ENCODE measurements at regions not wholly inside any gene's neighbourhood (a gene's known extent, or its start where the extent isn't known, plus 50 kb on each side); places are given as distances from the start of the nearest gene placed in this dataset.

DNA sequence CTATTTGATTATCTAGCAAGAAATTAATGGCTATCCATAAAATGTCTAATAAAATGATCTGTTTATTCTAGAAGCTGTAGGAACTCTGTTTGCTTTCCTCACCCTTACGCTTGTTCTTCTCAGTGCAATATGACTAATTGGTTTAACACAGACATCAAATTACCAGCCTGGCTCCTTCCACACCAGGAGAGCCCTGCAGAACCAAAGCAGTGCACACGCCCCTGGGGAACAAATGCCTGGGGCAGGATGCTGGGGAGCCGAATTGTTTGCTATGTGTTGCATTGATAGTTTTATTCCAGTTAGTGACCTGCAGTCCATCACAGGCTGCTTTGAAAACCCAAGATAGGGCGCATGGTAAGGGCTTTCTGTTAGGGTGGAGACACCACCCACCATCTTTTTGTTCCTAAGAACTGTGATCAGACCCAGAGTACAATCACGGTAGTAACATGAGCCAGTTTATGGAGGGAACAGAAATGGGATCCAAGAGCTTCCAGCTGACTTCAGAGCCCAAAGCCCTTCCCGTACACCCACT lies 126.4 kb upstream of the CD93 start:
- no peak overlapping the region for H3K4me3 Mint-ChIP-seq
- intact Hi-C loops (cut with micrococcal nuclease), result no loop called here
- POLR2A ChIA-PET, result no interaction called here
- CTCF ChIA-PET, result no interaction called here
- DNase-seq (no peak), ATAC-seq (ENCODE audit: low read depth) (no peak)
- peaks cover 2% of the 10 kb centered on the region for H3K27me3 Mint-ChIP-seq
- TF ChIP-seq, protein P1, sequence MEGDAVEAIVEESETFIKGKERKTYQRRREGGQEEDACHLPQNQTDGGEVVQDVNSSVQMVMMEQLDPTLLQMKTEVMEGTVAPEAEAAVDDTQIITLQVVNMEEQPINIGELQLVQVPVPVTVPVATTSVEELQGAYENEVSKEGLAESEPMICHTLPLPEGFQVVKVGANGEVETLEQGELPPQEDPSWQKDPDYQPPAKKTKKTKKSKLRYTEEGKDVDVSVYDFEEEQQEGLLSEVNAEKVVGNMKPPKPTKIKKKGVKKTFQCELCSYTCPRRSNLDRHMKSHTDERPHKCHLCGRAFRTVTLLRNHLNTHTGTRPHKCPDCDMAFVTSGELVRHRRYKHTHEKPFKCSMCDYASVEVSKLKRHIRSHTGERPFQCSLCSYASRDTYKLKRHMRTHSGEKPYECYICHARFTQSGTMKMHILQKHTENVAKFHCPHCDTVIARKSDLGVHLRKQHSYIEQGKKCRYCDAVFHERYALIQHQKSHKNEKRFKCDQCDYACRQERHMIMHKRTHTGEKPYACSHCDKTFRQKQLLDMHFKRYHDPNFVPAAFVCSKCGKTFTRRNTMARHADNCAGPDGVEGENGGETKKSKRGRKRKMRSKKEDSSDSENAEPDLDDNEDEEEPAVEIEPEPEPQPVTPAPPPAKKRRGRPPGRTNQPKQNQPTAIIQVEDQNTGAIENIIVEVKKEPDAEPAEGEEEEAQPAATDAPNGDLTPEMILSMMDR (IDR thresholded peaks at IDR 0.05), result no peak
- H3K4me1 Mint-ChIP-seq, result no peaks in the 10 kb centered on the region
- H3K9me3 Mint-ChIP-seq, result no peaks in the 10 kb centered on the region
- no peaks in the 10 kb centered on the region for H3K36me3 Mint-ChIP-seq (ENCODE audit: low read depth)
- H3K27ac Mint-ChIP-seq, result no peak overlapping the region

DNA sequence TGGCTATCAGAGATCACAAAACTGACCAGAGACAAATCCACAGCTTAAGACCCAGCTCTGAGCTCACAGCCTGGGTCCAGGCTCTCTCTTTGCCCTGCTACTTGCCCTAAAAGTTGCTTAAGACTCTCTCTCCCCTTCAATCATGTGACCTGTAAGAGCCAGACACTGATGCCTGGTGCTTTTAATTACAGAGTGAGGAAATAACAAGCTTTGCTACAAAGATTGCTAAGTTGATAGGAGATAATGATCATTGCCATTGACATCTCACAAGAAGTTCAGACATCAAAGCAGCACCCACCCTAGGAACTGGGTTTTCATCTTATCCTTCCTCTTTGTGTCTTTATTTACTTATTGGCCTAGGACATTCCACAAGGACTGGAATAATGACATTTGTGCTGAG lies 125.9 kb upstream of the CD93 start:
- H3K4me1 Mint-ChIP-seq, result no peaks in the 10 kb centered on the region
- CTCF ChIA-PET, result no interaction called here
- POLR2A ChIA-PET, result no interaction called here

DNA sequence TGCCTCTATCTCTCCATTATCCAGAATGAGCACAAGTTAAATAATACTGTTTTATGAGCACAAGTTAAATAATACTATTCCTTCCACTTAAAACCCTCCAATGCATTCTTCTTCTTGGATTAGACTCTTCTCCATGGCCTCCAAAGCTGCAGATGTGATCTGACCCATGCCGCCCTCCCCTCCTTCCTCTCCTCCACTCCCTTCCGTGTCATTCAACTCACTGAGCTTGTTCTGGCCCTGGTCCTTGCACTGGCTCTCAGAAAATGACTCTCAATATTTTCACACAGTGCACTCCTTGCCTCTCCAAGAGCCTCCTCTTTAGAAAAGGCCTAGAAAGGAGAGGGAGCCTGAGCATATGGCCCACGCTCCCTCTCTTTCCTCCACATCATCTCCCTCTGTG lies 125.0 kb upstream of the CD93 start:
- POLR2A ChIA-PET, result no interaction called here
- H3K9me3 Mint-ChIP-seq, result no peaks in the 10 kb centered on the region

More for the DNA sequence above, 125.9 kb upstream of the CD93 start:
- intact Hi-C loops (cut with micrococcal nuclease), result no loop called here
- no peak for DNase-seq
- TF ChIP-seq, protein P1 (IDR thresholded peaks at IDR 0.05), result no peak
- Mint-ChIP-seq H3K27ac (no peak overlapping the region), H3K36me3 (ENCODE audit: low read depth) (no peaks in the 10 kb centered on the region), H3K9me3 (no peaks in the 10 kb centered on the region), H3K4me3 (no peak overlapping the region), H3K27me3 (peaks cover 2% of the 10 kb centered on the region)
- ATAC-seq (ENCODE audit: low read depth), result no peak

DNA sequence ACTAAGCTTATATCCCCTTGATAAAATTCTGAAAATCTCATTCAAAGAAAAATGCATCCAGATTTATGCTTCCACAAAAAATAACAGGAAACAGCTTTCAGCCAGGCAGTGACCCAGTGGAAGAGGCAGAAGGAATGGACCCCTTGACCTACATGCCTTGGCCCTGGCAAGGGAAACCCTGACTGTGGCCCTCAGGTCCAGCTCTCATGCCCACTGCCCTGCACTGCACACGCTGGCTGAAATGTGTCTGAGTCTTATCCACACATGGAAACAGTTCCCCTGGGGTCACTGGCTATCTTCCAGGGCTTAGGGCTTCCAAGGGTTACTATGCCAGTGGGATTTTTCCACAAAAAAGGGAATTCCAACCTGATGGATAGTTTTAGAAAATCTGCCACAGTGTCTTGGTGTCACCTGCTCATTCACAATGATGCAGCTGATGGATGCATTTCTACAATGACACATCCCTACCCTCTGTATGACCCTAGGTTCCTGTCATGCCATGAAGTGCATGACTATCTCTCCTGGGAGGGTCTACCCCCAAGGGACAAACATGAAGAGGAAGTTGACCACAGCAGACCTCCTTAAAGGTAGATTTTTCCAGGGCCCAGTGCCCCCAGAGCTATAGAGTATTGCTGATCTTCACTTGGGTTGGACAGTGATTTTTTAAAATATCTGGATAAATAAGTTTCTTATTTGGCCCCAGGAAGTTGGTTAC lies 121.9 kb upstream of the CD93 start:
- no peaks in the 10 kb centered on the region for H3K36me3 Mint-ChIP-seq (ENCODE audit: low read depth)
- no peaks in the 10 kb centered on the region for H3K4me1 Mint-ChIP-seq
- intact Hi-C loops (cut with micrococcal nuclease), result no loop called here
- peaks cover 2% of the 10 kb centered on the region for H3K27me3 Mint-ChIP-seq
- H3K4me3 Mint-ChIP-seq, result no peak overlapping the region
- ATAC-seq (ENCODE audit: low read depth) (no peak), DNase-seq (no peak)
- CTCF ChIA-PET, result no interaction called here
- no peak overlapping the region for H3K27ac Mint-ChIP-seq
- TF ChIP-seq, protein P1 (IDR thresholded peaks at IDR 0.05), result no peak
- H3K9me3 Mint-ChIP-seq, result no peaks in the 10 kb centered on the region
- POLR2A ChIA-PET, result no interaction called here

More for the DNA sequence above, 125.0 kb upstream of the CD93 start:
- CTCF ChIA-PET, result no interaction called here
- TF ChIP-seq, protein P1 (IDR thresholded peaks at IDR 0.05), result no peak
- Mint-ChIP-seq H3K36me3 (ENCODE audit: low read depth) (no peaks in the 10 kb centered on the region), H3K4me3 (no peak overlapping the region), H3K27ac (no peak overlapping the region), H3K27me3 (peaks cover 2% of the 10 kb centered on the region), H3K4me1 (no peaks in the 10 kb centered on the region)
- DNase-seq, result no peak
- intact Hi-C loops (cut with micrococcal nuclease), result no loop called here
- no peak for ATAC-seq (ENCODE audit: low read depth)

DNA sequence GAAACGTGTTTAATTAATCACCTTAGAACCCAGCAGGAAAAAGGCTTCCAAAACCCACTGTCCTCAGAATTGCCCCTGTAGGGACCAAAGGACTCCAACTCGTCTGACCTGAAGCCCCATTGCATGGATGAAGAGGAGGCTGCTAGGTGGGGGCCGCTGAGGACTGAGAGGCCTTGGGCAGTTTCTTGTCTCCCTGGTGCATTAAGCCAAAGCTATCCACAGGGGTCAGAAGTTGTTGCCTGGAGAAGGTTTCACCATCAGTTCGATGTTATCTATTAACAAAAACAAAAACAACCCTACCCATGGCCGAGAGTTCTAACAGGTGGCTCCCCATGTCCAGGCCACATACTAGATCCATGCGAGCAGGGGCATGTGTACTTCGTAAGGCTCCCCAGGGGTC lies 120.9 kb upstream of the CD93 start:
- DNase-seq, result no peak
- Mint-ChIP-seq H3K9me3 (no peaks in the 10 kb centered on the region), H3K4me3 (no peak overlapping the region), H3K4me1 (no peaks in the 10 kb centered on the region), H3K36me3 (ENCODE audit: low read depth) (no peaks in the 10 kb centered on the region), H3K27ac (no peak overlapping the region), H3K27me3 (no peaks in the 10 kb centered on the region)
- TF ChIP-seq, protein P1 (IDR thresholded peaks at IDR 0.05), result no peak
- ATAC-seq (ENCODE audit: low read depth), result no peak
- POLR2A ChIA-PET, result no interaction called here
- intact Hi-C loops (cut with micrococcal nuclease), result no loop called here
- CTCF ChIA-PET, result no interaction called here
